IMR-90 (cell line): ENCODE measurements at regions not wholly inside any gene's neighbourhood (a gene's known extent, or its start where the extent isn't known, plus 50 kb on each side); places are given as distances from the start of the nearest gene placed in this dataset.

Experiments used
- ATAC-seq: fragments of 200-7000 bp; cut with Tn5 transposase; 2 replicates; pipeline ENCODE4 v1.9.1; 2020; ENCODE audit warnings: low read depth, mild to moderate bottlenecking, moderate library complexity
- BruUV-seq: library from RNA; stranded (reverse); fragments of 400-500 nt; replicated peaks from 2 replicates; lab custom pipeline; 2021; lab: Mats Ljungman, UMichigan
- CTCF ChIA-PET: fragments of 300-600 bp; formaldehyde crosslinking; extraction: SDS; loops from one replicate; lab custom pipeline; 2021; ENCODE audit warnings: antibody characterized with exemption; lab: Yijun Ruan, JAX
- POLR2A ChIA-PET: fragments of 300-600 bp; sonication (Branson Sonifier 250); formaldehyde crosslinking; loops from one replicate; lab custom pipeline; 2022; ENCODE audit warnings: antibody characterized with exemption; ENCODE audit not compliant: unreplicated experiment; lab: Charles Lee
- DNase-seq: peaks from one replicate; pipeline ENCODE4 v3.0.0; 2013
- H2AFZ ChIP-seq: replicated peaks from 2 replicates; pipeline ENCODE3; 2013; ENCODE audit warnings: low read length, mild to moderate bottlenecking; ENCODE audit not compliant: poor library complexity
- H2AK5ac ChIP-seq: 2 replicates; pipeline ENCODE4 v1.6.1; 2013; ENCODE audit warnings: low read depth, low read length, inconsistent platforms
- H2AK9ac ChIP-seq: replicated peaks from 2 replicates; pipeline ENCODE3; 2013; ENCODE audit warnings: mild to moderate bottlenecking, low read depth, low read length, moderate library complexity; ENCODE audit not compliant: poor library complexity
- H2BK120ac ChIP-seq: 2 replicates; pipeline ENCODE4 v1.6.1; 2013; ENCODE audit warnings: low read depth, low read length, inconsistent platforms
- H2BK15ac ChIP-seq: 3 replicates; pipeline ENCODE4 v1.6.1; 2013; ENCODE audit warnings: low read depth, low read length, inconsistent platforms
- H2BK20ac ChIP-seq: 2 replicates; pipeline ENCODE4 v1.6.1; 2013; ENCODE audit warnings: low read depth, mild to moderate bottlenecking, inconsistent platforms, low read length, moderate library complexity
- H2BK5ac ChIP-seq: 2 replicates; pipeline ENCODE4 v1.6.1; 2013; ENCODE audit warnings: mild to moderate bottlenecking, low read depth, low read length, inconsistent platforms; ENCODE audit not compliant: poor library complexity, severe bottlenecking
- H3K14ac ChIP-seq: replicated peaks from 2 replicates; pipeline ENCODE4 v1.6.1; 2013; ENCODE audit warnings: low read depth, low read length, inconsistent platforms
- H3K18ac ChIP-seq: 2 replicates; pipeline ENCODE4 v1.6.1; 2013; ENCODE audit warnings: low read depth, low read length, control low read depth
- H3K23ac ChIP-seq: 2 replicates; pipeline ENCODE4 v1.6.1; 2013; ENCODE audit warnings: low read depth, low read length, inconsistent platforms
- H3K27ac ChIP-seq: 2 replicates; pipeline ENCODE4 v1.5.1; 2013; ENCODE audit warnings: mild to moderate bottlenecking, control low read depth, low read length; ENCODE audit not compliant: insufficient read depth
- H3K27me3 ChIP-seq: 2 replicates; pipeline ENCODE4 v1.6.1; 2013; ENCODE audit warnings: low read length; ENCODE audit not compliant: control insufficient read depth, insufficient read depth
- H3K36me3 ChIP-seq: 2 replicates; pipeline ENCODE4 v1.6.1; 2013; ENCODE audit warnings: low read length, mixed read lengths; ENCODE audit not compliant: control insufficient read depth, insufficient read depth
- H3K4ac ChIP-seq: 2 replicates; pipeline ENCODE4 v1.6.1; 2013; ENCODE audit warnings: low read depth, low read length, inconsistent platforms
- H3K4me1 ChIP-seq: 2 replicates; pipeline ENCODE4 v1.6.1; 2013; ENCODE audit warnings: low read length, mixed read lengths; ENCODE audit not compliant: control insufficient read depth, insufficient read depth
- H3K4me2 ChIP-seq: 2 replicates; pipeline ENCODE4 v1.6.1; 2013; ENCODE audit warnings: low read depth, mild to moderate bottlenecking, control low read depth, low read length, moderate library complexity
- H3K4me3 ChIP-seq: 2 replicates; pipeline ENCODE4 v1.5.1; 2013; ENCODE audit warnings: low read depth, mild to moderate bottlenecking, control low read depth, low read length, moderate library complexity; ENCODE audit not compliant: insufficient read depth
- H3K56ac ChIP-seq: 2 replicates; pipeline ENCODE4 v1.6.1; 2013; ENCODE audit warnings: low read length, inconsistent platforms; ENCODE audit not compliant: insufficient read depth; ENCODE audit errors: extremely low read depth
- H3K79me1 ChIP-seq, 2 experiments: 2 replicates each; pipeline ENCODE4 v1.6.1; 2013; ENCODE audit warnings: low read length in 2 of 2, inconsistent platforms in 1 of 2, low read depth in 1 of 2
- H3K9ac ChIP-seq: 2 replicates; pipeline ENCODE4 v1.6.1; 2013; ENCODE audit warnings: low read depth, low read length, control low read depth
- H3K9me1 ChIP-seq: 2 replicates; pipeline ENCODE4 v1.6.1; 2013; ENCODE audit warnings: low read length, inconsistent platforms; ENCODE audit not compliant: insufficient read depth
- H3K9me3 ChIP-seq: 2 replicates; pipeline ENCODE4 v1.6.1; 2013; ENCODE audit warnings: low read length; ENCODE audit not compliant: control insufficient read depth, insufficient read depth
- H4K20me1 ChIP-seq: 2 replicates; pipeline ENCODE4 v1.6.1; 2013; ENCODE audit warnings: low read length, inconsistent platforms; ENCODE audit not compliant: insufficient read depth
- H4K5ac ChIP-seq: 2 replicates; pipeline ENCODE4 v1.6.1; 2013; ENCODE audit warnings: mild to moderate bottlenecking, low read depth, low read length, control low read depth
- H4K8ac ChIP-seq, 2 experiments: 2 replicates each; pipeline ENCODE4 v1.6.1; 2013; ENCODE audit warnings: low read depth in 2 of 2, low read length in 2 of 2, control low read depth in 1 of 2, inconsistent platforms in 1 of 2
- H4K91ac ChIP-seq: 2 replicates; pipeline ENCODE4 v1.6.1; 2013; ENCODE audit warnings: low read depth, low read length, inconsistent platforms; ENCODE audit not compliant: insufficient read depth
- RFX5 ChIP-seq: IDR thresholded peaks from 2 replicates; pipeline ENCODE4 v1.8.0; 2012; ENCODE audit warnings: low read depth, mild to moderate bottlenecking, low read length, moderate library complexity
- WGBS, 2 experiments: methylation state at CpG; one replicate each; pipeline versions ENCODE4 v1.1.5 to v1.1.7; 2013; ENCODE audit warnings: missing lambda C conversion rate in 2 of 2; ENCODE audit not compliant: insufficient read length in 1 of 2; ENCODE audit errors: extremely low coverage in 2 of 2; 5-methylcytosine and 5-hydroxymethylcytosine counted together
- dilution Hi-C: fragments of 300-500 bp; cut with HindIII; formaldehyde crosslinking; loops from one replicate; pipeline ENCODE4 v1.14.3; 2018; ENCODE audit warnings: low sequenced_read_pairs; ENCODE audit not compliant: unreplicated experiment
- in situ Hi-C: fragments of 300-500 bp; cut with MboI; formaldehyde crosslinking; loops from 3 replicates; pipeline ENCODE4 v1.14.3; 2019; ENCODE audit warnings: low sequenced_read_pairs, inconsistent platforms, mixed read lengths
- intact Hi-C: fragments of 100-400 bp; cut with micrococcal nuclease; formaldehyde crosslinking; loops from 2 replicates; pipeline ENCODE4 v1.10.0; 2022
- TF ChIP-seq, protein P1 (sequence below): fragments of 150-350 bp; IDR thresholded peaks from 2 replicates; pipeline ENCODE4 v1.6.1; 2016; ENCODE audit warnings: low read depth, mild to moderate bottlenecking, low read length, moderate library complexity, borderline replicate concordance
- TF ChIP-seq, protein P2 (sequence below): conservative IDR thresholded peaks from 2 replicates; pipeline ENCODE4 v1.5.1; 2012; ENCODE audit warnings: mild to moderate bottlenecking, low read depth, low read length, improper control_type of control experiment

DNA sequence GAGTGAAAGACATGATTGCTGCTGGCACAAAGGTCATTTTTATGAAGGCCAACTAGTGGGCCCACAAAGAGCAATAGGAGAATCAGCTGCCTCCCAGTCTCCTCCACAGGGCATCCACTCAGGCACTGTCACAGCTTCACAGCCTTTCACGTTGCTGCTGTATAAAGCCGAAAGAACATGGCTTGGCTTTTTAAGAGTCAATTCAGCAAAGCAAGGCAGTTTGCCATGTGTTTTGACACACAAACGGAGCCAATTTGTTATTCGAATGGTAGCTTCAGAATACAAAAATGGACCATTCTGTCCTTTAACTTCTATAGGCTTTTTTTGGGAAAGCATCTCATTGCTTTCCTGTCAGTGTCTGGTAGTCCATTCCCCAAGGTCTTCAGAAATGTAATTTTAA is 283.4 kb upstream of the PARD3B start:
- ChIA-PET CTCF (interaction anchor here (0.9 kb wide), 1 partner anchor 909 kb away, joined by 4 read pairs; no protein-coding TSS in a partner anchor), POLR2A (interaction anchor here (0.6 kb wide), 1 partner anchor 1801 kb away, joined by 8 read pairs; no protein-coding TSS in a partner anchor)
- H4K20me1 ChIP-seq = no peaks in the 10 kb centered on the region
- H4K5ac ChIP-seq = no peak overlapping the region
- intact Hi-C loops = loop anchor here (2.0 to 10.0 kb wide), 7 partner anchors 283 to 1685 kb away; partner anchors contain the start of gene PARD3B
- no peak overlapping the region for H2AFZ ChIP-seq
- no peak overlapping the region for H3K27ac ChIP-seq
- H3K9me1 ChIP-seq = no peaks in the 10 kb centered on the region
- WGBS, 2 experiments = 42% methylated on average over 2 of the region's 4 CpGs; no CpG with 5 or more reads in 1 of the 2 experiments
- dilution Hi-C loops = no loop called here
- no peaks in the 10 kb centered on the region for H3K36me3 ChIP-seq
- H2BK5ac ChIP-seq = no peak overlapping the region
- H3K9ac ChIP-seq = no peak overlapping the region
- H4K91ac ChIP-seq = no peak overlapping the region
- TF ChIP-seq, protein P1, sequence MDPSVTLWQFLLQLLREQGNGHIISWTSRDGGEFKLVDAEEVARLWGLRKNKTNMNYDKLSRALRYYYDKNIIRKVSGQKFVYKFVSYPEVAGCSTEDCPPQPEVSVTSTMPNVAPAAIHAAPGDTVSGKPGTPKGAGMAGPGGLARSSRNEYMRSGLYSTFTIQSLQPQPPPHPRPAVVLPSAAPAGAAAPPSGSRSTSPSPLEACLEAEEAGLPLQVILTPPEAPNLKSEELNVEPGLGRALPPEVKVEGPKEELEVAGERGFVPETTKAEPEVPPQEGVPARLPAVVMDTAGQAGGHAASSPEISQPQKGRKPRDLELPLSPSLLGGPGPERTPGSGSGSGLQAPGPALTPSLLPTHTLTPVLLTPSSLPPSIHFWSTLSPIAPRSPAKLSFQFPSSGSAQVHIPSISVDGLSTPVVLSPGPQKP = no peak
- no peak for TF ChIP-seq RFX5
- TF ChIP-seq, protein P2, sequence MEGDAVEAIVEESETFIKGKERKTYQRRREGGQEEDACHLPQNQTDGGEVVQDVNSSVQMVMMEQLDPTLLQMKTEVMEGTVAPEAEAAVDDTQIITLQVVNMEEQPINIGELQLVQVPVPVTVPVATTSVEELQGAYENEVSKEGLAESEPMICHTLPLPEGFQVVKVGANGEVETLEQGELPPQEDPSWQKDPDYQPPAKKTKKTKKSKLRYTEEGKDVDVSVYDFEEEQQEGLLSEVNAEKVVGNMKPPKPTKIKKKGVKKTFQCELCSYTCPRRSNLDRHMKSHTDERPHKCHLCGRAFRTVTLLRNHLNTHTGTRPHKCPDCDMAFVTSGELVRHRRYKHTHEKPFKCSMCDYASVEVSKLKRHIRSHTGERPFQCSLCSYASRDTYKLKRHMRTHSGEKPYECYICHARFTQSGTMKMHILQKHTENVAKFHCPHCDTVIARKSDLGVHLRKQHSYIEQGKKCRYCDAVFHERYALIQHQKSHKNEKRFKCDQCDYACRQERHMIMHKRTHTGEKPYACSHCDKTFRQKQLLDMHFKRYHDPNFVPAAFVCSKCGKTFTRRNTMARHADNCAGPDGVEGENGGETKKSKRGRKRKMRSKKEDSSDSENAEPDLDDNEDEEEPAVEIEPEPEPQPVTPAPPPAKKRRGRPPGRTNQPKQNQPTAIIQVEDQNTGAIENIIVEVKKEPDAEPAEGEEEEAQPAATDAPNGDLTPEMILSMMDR = no peak
- no peak overlapping the region for H3K14ac ChIP-seq
- no peaks in the 10 kb centered on the region for H3K9me3 ChIP-seq
- no peak overlapping the region for H3K18ac ChIP-seq
- H2BK20ac ChIP-seq = no peak overlapping the region
- no peak overlapping the region for H2AK9ac ChIP-seq
- no peak overlapping the region for H4K8ac ChIP-seq
- ATAC-seq = no peak
- no peak overlapping the region for H3K56ac ChIP-seq
- H2BK120ac ChIP-seq = no peak overlapping the region
- H3K23ac ChIP-seq = no peak overlapping the region
- H3K4me2 ChIP-seq = no peak overlapping the region
- H2BK15ac ChIP-seq = no peak overlapping the region
- H3K4me3 ChIP-seq = no peak overlapping the region
- H3K27me3 ChIP-seq = peaks cover 4% of the 10 kb centered on the region
- in situ Hi-C loops = loop anchor here (10.0 to 25.0 kb wide), 2 partner anchors 1413 to 1650 kb away; no protein-coding TSS in a partner anchor
- H2AK5ac ChIP-seq = no peak overlapping the region
- no peak overlapping the region for H3K4ac ChIP-seq
- H3K4me1 ChIP-seq = peaks cover 3% of the 10 kb centered on the region; the same call in 1 of the 2 replicates
- DNase-seq = no peak
- no peaks in the 10 kb centered on the region for H3K79me1 ChIP-seq
- no TSS peak for BruUV-seq
